PC-3 (cell line): ENCODE measurements at regions not wholly inside any gene's neighbourhood (a gene's known extent, or its start where the extent isn't known, plus 50 kb on each side); places are given as distances from the start of the nearest gene placed in this dataset.

Experiments
- ATAC-seq: fragments of 200-7000 bp; cut with Tn5 transposase; 2 replicates; pipeline ENCODE4 v1.9.1; 2020; ENCODE audit warnings: mild to moderate bottlenecking, moderate library complexity
- BruUV-seq: library from RNA; stranded (reverse); fragments of 400-500 nt; replicated peaks from 2 replicates; lab custom pipeline; 2021; lab: Mats Ljungman, UMichigan
- CTCF ChIA-PET: fragments of 300-600 bp; sonication (Branson Sonifier 250); formaldehyde crosslinking; loops from one replicate; lab custom pipeline; 2022; ENCODE audit warnings: antibody characterized with exemption; lab: Charles Lee
- POLR2A ChIA-PET: fragments of 300-600 bp; sonication (Branson Sonifier 250); formaldehyde crosslinking; loops from one replicate; lab custom pipeline; 2022; ENCODE audit warnings: antibody characterized with exemption; ENCODE audit not compliant: unreplicated experiment; lab: Charles Lee
- DNase-seq: peaks from one replicate; pipeline ENCODE4 v3.0.0-alpha.2; 2015
- H2AFZ ChIP-seq: fragments of 300-600 bp; sonication (generic); 2 replicates; pipeline ENCODE4 v1.6.0; 2016; ENCODE audit warnings: antibody characterized with exemption, low read length
- H3F3A ChIP-seq: fragments of 300-600 bp; sonication (generic); one replicate; pipeline ENCODE4 v1.6.0; 2017; ENCODE audit warnings: antibody characterized with exemption, low read length, control low read depth, mild to moderate bottlenecking; ENCODE audit not compliant: unreplicated experiment
- H3K27ac ChIP-seq: fragments of 300-600 bp; sonication (generic); 2 replicates; pipeline ENCODE4 v1.5.1; 2016; ENCODE audit warnings: mild to moderate bottlenecking, low read length
- H3K27me3 ChIP-seq: fragments of 300-600 bp; sonication (generic); 2 replicates; pipeline ENCODE4 v1.6.1; 2016; ENCODE audit warnings: low read length, mixed read lengths
- H3K36me3 ChIP-seq: fragments of 300-600 bp; sonication (generic); 2 replicates; pipeline ENCODE4 v1.6.1; 2016; ENCODE audit warnings: low read depth, mixed run types, low read length, mixed read lengths
- H3K4me1 ChIP-seq: fragments of 300-600 bp; sonication (generic); 2 replicates; pipeline ENCODE4 v1.5.1; 2016; ENCODE audit warnings: low read length; ENCODE audit not compliant: insufficient read depth
- H3K4me2 ChIP-seq: fragments of 300-600 bp; sonication (generic); 2 replicates; pipeline ENCODE4 v1.6.0; 2016; ENCODE audit warnings: low read length
- H3K4me3 ChIP-seq: fragments of 300-600 bp; sonication (generic); 2 replicates; pipeline ENCODE4 v1.5.1; 2016; ENCODE audit warnings: mild to moderate bottlenecking, low read length, mixed read lengths
- H3K79me2 ChIP-seq: fragments of 300-600 bp; sonication (generic); 2 replicates; pipeline ENCODE4 v1.6.1; 2017; ENCODE audit warnings: low read length, mixed read lengths
- H3K9ac ChIP-seq: fragments of 300-600 bp; sonication (generic); 2 replicates; pipeline ENCODE4 v1.6.0; 2016; ENCODE audit warnings: mild to moderate bottlenecking, low read length
- H3K9me2 ChIP-seq: fragments of 300-600 bp; sonication (generic); replicated peaks from 2 replicates; pipeline ENCODE4 v1.6.1; 2016; ENCODE audit warnings: mixed run types, low read length, mixed read lengths
- H3K9me3 ChIP-seq: fragments of 300-600 bp; sonication (generic); 2 replicates; pipeline ENCODE4 v1.6.1; 2016; ENCODE audit warnings: low read length, mixed read lengths
- H4K20me1 ChIP-seq: fragments of 300-600 bp; sonication (generic); 2 replicates; pipeline ENCODE4 v1.6.1; 2016; ENCODE audit warnings: low read length, mixed read lengths
- CTCF ChIP-seq: fragments of 300-600 bp; sonication (generic); conservative IDR thresholded peaks from 2 replicates; pipeline ENCODE4 v1.5.1; 2017; ENCODE audit warnings: antibody characterized with exemption, low read depth, mild to moderate bottlenecking, low read length
- EZH2 ChIP-seq: fragments of 300-600 bp; sonication (generic); IDR thresholded peaks from one replicate; pipeline ENCODE4 v1.6.1; 2017; ENCODE audit warnings: antibody characterized with exemption, mild to moderate bottlenecking, low read length; ENCODE audit not compliant: unreplicated experiment
- EZH2phosphoT487 ChIP-seq: fragments of 300-600 bp; sonication (generic); IDR thresholded peaks from 2 replicates; pipeline ENCODE4 v1.6.1; 2018; ENCODE audit warnings: mild to moderate bottlenecking, antibody characterized with exemption, low read length, borderline replicate concordance
- intact Hi-C: fragments of 100-400 bp; cut with micrococcal nuclease; formaldehyde crosslinking; loops from 2 replicates; pipeline ENCODE4 v1.9.0; 2023

GRCh38 chr1:53402891-53403655, 56.1 kb upstream of the DMRTB1 start:
- no peak overlapping the region for H3K27ac ChIP-seq
- no peaks in the 10 kb centered on the region for H3K4me1 ChIP-seq
- H3K27me3 ChIP-seq, result peaks cover 28% of the 10 kb centered on the region; the same call in 1 of the 2 replicates
- no peaks in the 10 kb centered on the region for H3K9me3 ChIP-seq
- DNase-seq (no peak), ATAC-seq (no peak)
- no peaks in the 10 kb centered on the region for H3K9me2 ChIP-seq
- no peak overlapping the region for H3K4me2 ChIP-seq
- intact Hi-C loops, result no loop called here
- ChIA-PET POLR2A (no interaction called here), CTCF (no interaction called here)
- no TSS peak for BruUV-seq
- H3K79me2 ChIP-seq, result no peaks in the 10 kb centered on the region
- no peak for TF ChIP-seq EZH2phosphoT487
- TF ChIP-seq EZH2, result no peak
- TF ChIP-seq CTCF, result no peak
- H2AFZ ChIP-seq, result no peak overlapping the region
- H4K20me1 ChIP-seq, result no peaks in the 10 kb centered on the region
- no peak overlapping the region for H3K4me3 ChIP-seq
- no peaks in the 10 kb centered on the region for H3K36me3 ChIP-seq
- no peak overlapping the region for H3K9ac ChIP-seq
- no peaks in the 10 kb centered on the region for H3F3A ChIP-seq

GRCh38 chr1:53405737-53406136, 53.5 kb upstream of the DMRTB1 start:
- no peak for ATAC-seq
- peaks cover 28% of the 10 kb centered on the region; the same call in 1 of the 2 replicates for H3K27me3 ChIP-seq
- no peak overlapping the region for H3K4me2 ChIP-seq
- intact Hi-C loops, result no loop called here
- CTCF ChIA-PET, result no interaction called here
- no peaks in the 10 kb centered on the region for H3F3A ChIP-seq
- no TSS peak for BruUV-seq
- POLR2A ChIA-PET, result no interaction called here
- no peaks in the 10 kb centered on the region for H3K9me3 ChIP-seq
- no peaks in the 10 kb centered on the region for H3K4me1 ChIP-seq
- H3K9ac ChIP-seq, result no peak overlapping the region
- H2AFZ ChIP-seq, result no peak overlapping the region
- no peaks in the 10 kb centered on the region for H3K36me3 ChIP-seq
- H3K9me2 ChIP-seq, result no peaks in the 10 kb centered on the region
- H3K4me3 ChIP-seq, result no peak overlapping the region
- no peak overlapping the region for H3K27ac ChIP-seq
- no peak for TF ChIP-seq EZH2phosphoT487
- TF ChIP-seq EZH2, result no peak
- TF ChIP-seq CTCF, result no peak
- no peaks in the 10 kb centered on the region for H3K79me2 ChIP-seq
- no peaks in the 10 kb centered on the region for H4K20me1 ChIP-seq
- DNase-seq, result no peak

GRCh38 chr1:53406551-53407235, 52.5 kb upstream of the DMRTB1 start:
- Histone ChIP-seq H4K20me1 (no peaks in the 10 kb centered on the region), H3K27ac (no peak overlapping the region), H3K4me1 (no peaks in the 10 kb centered on the region), H3K9me2 (no peaks in the 10 kb centered on the region), H3F3A (no peaks in the 10 kb centered on the region), H3K9me3 (no peaks in the 10 kb centered on the region), H2AFZ (no peak overlapping the region), H3K79me2 (no peaks in the 10 kb centered on the region), H3K9ac (no peak overlapping the region), H3K4me3 (no peak overlapping the region), H3K4me2 (no peak overlapping the region), H3K36me3 (no peaks in the 10 kb centered on the region), H3K27me3 (peaks cover 28% of the 10 kb centered on the region; the same call in 1 of the 2 replicates)
- intact Hi-C loops, result no loop called here
- ChIA-PET CTCF (no interaction called here), POLR2A (no interaction called here)
- no peak for DNase-seq
- ATAC-seq, result no peak
- BruUV-seq, result no TSS peak
- TF ChIP-seq EZH2 (no peak), EZH2phosphoT487 (no peak), CTCF (no peak)
